ENCODE measurements at regions not wholly inside any gene's neighbourhood (a gene's known extent, or its start where the extent isn't known, plus 50 kb on each side); places are given as distances from the start of the nearest gene placed in this dataset.

- TF ChIP-seq POLR2A (IDR thresholded peaks at IDR 0.05; ENCODE audit: low read depth, low read length) (no peak), TAF1 (IDR thresholded peaks at IDR 0.05; ENCODE audit: low read depth, low read length) (no peak), POU2F2 (IDR thresholded peaks at IDR 0.05; ENCODE audit: low read depth, low read length) (no peak), POLR2AphosphoS5 (IDR thresholded peaks at IDR 0.05; ENCODE audit: low read depth, low read length) (no peak)
These were observed 69.5 kb upstream of the EPB41L1 start for GRCh38 chr20:36084897-36085613.

Measured in GM12891 (cell line).